Endothelial cell (in vitro differentiated cells): ENCODE measurements at regions not wholly inside any gene's neighbourhood (a gene's known extent, or its start where the extent isn't known, plus 50 kb on each side); places are given as distances from the start of the nearest gene placed in this dataset.

ENCODE experiments used
- DNase-seq: peaks from one replicate; pipeline ENCODE4 v3.0.0; 2021; ENCODE audit warnings: low spot score
- H3K27ac Mint-ChIP-seq: one replicate; pipeline ENCODE4 v1.8.0; 2021; ENCODE audit warnings: mixed read lengths, inconsistent platforms; ENCODE audit not compliant: unreplicated experiment
- H3K27me3 Mint-ChIP-seq: one replicate; pipeline ENCODE4 v1.8.0; 2021; ENCODE audit warnings: mild to moderate bottlenecking, moderate library complexity, mixed read lengths, inconsistent platforms; ENCODE audit not compliant: unreplicated experiment
- H3K36me3 Mint-ChIP-seq: one replicate; pipeline ENCODE4 v1.8.0; 2021; ENCODE audit warnings: mild to moderate bottlenecking, low read depth, mixed read lengths, inconsistent platforms; ENCODE audit not compliant: unreplicated experiment
- H3K4me1 Mint-ChIP-seq: one replicate; pipeline ENCODE4 v1.8.0; 2021; ENCODE audit warnings: mild to moderate bottlenecking, mixed read lengths, inconsistent platforms; ENCODE audit not compliant: unreplicated experiment
- H3K4me3 Mint-ChIP-seq: one replicate; pipeline ENCODE4 v1.8.0; 2021; ENCODE audit warnings: mild to moderate bottlenecking, mixed read lengths, inconsistent platforms; ENCODE audit not compliant: unreplicated experiment
- H3K9me3 Mint-ChIP-seq: one replicate; pipeline ENCODE4 v1.8.0; 2021; ENCODE audit warnings: mixed read lengths, inconsistent platforms; ENCODE audit not compliant: unreplicated experiment
- TF ChIP-seq, protein P1 (sequence below): fragments of 200-600 bp; sonication (generic); IDR thresholded peaks from one replicate; pipeline ENCODE4 v1.5.0; 2021; ENCODE audit warnings: antibody characterized with exemption; ENCODE audit not compliant: unreplicated experiment

DNA sequence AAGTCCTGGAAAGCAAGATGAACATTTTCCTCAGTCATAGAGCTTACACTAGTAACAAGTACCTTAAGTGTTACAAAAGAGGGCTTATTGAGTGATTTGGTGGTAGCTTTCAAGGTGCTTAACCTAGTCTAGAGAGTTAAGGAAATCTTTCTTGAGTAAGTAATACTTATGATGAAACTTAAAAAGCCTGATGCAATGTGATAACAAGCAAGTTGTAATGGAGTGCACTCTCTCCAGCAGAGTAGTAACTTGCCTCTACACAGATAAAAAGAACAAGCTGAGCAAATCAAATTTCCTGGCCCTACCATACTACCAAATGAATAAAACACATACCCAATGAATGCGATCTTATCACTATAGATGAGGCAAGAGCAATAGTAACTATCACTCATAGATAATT, 639.9 kb upstream of the FBXO33 start:
- Mint-ChIP-seq H3K4me3 (no peak overlapping the region), H3K4me1 (peaks cover 12% of the 10 kb centered on the region), H3K27ac (no peak overlapping the region), H3K27me3 (peaks cover 2% of the 10 kb centered on the region), H3K36me3 (no peaks in the 10 kb centered on the region), H3K9me3 (no peaks in the 10 kb centered on the region)
- DNase-seq, result no peak
- TF ChIP-seq, protein P1, sequence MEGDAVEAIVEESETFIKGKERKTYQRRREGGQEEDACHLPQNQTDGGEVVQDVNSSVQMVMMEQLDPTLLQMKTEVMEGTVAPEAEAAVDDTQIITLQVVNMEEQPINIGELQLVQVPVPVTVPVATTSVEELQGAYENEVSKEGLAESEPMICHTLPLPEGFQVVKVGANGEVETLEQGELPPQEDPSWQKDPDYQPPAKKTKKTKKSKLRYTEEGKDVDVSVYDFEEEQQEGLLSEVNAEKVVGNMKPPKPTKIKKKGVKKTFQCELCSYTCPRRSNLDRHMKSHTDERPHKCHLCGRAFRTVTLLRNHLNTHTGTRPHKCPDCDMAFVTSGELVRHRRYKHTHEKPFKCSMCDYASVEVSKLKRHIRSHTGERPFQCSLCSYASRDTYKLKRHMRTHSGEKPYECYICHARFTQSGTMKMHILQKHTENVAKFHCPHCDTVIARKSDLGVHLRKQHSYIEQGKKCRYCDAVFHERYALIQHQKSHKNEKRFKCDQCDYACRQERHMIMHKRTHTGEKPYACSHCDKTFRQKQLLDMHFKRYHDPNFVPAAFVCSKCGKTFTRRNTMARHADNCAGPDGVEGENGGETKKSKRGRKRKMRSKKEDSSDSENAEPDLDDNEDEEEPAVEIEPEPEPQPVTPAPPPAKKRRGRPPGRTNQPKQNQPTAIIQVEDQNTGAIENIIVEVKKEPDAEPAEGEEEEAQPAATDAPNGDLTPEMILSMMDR, result no peak

DNA sequence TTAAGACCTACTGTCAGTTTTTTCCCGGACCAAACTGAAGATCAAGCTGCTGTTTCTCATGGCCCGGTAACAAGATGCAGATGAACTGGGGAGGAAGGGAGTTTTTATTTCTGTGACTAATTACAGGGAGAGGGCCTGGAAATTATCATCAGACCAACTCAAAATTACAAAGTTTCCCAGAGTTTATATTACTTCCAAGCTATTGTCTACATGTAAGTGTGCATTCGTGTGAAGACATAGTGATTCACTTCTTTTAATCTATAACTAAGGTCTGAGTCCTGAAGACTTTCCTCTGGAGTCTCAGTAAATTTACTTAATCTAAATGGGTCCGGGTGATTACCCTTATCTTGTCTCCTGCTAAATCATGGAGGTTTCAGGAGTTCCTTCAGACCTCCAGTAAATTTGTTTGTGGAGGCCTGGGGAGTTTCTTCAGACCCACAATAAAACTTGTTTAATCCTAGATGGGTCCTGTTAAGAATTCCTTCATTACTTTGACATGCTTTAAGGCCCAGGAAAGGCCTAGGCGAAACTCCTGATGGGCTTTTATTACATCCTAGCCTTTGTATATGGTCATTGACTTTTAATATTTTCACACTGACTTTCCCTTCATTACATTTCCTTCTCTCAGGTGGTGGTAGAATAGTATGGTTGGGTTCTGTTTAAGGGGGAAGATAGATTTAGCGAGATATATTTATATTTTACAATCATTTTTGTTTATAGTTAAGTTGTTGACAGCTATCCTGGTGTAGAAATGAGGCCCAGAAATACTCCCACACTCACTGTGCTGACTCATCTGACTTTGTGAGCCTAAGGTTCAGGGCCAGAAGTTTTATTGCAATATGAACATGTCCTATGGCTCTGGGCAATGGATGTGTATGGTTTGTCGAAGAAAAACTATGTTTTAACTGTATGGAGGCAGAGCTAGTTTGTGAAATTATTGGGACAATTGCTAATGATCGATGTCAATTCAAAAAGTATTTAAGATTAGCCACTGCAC, 627.0 kb upstream of the FBXO33 start:
- TF ChIP-seq, protein P1, result no peak
- no peak for DNase-seq
- no peaks in the 10 kb centered on the region for H3K9me3 Mint-ChIP-seq
- H3K27ac Mint-ChIP-seq, result no peak overlapping the region
- no peaks in the 10 kb centered on the region for H3K27me3 Mint-ChIP-seq
- H3K4me3 Mint-ChIP-seq, result no peak overlapping the region
- H3K4me1 Mint-ChIP-seq, result no peaks in the 10 kb centered on the region
- H3K36me3 Mint-ChIP-seq, result no peaks in the 10 kb centered on the region

DNA sequence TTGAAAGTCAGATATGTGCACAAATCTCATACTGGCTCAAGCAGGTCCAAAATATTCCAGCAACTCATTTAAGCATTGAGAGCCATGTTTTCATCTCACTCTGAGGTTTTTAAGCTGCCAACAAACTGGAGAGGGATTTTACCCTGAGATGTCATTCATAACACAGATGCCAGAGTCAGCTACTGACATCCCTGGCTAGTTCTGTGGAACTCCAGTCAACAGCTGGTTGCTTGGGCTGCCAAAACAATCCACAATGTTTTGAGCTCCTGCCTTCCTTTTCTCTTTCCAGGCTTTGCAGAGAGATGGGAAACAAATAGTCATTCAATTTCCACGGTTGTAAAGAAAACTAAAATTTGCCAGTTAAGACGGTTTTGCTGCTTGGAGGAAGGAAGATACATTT, 621.2 kb upstream of the FBXO33 start:
- Mint-ChIP-seq H3K4me3 (no peak overlapping the region), H3K9me3 (no peaks in the 10 kb centered on the region), H3K36me3 (no peaks in the 10 kb centered on the region), H3K4me1 (no peaks in the 10 kb centered on the region), H3K27me3 (no peaks in the 10 kb centered on the region), H3K27ac (no peak overlapping the region)
- TF ChIP-seq, protein P1, result no peak
- DNase-seq, result no peak

GRCh38 chr14:40028991-40029390, 596.8 kb upstream of the FBXO33 start:
- Mint-ChIP-seq H3K4me3 (no peak overlapping the region), H3K27me3 (no peaks in the 10 kb centered on the region), H3K27ac (no peak overlapping the region), H3K36me3 (no peaks in the 10 kb centered on the region), H3K4me1 (no peaks in the 10 kb centered on the region), H3K9me3 (no peaks in the 10 kb centered on the region)
- TF ChIP-seq, protein P1, result no peak
- DNase-seq, result no peak

GRCh38 chr14:40025101-40025500, 592.9 kb upstream of the FBXO33 start:
- H3K27me3 Mint-ChIP-seq, result no peaks in the 10 kb centered on the region
- no peaks in the 10 kb centered on the region for H3K9me3 Mint-ChIP-seq
- DNase-seq, result no peak
- no peaks in the 10 kb centered on the region for H3K4me1 Mint-ChIP-seq
- TF ChIP-seq, protein P1, result no peak
- no peaks in the 10 kb centered on the region for H3K36me3 Mint-ChIP-seq
- H3K4me3 Mint-ChIP-seq, result no peak overlapping the region
- no peak overlapping the region for H3K27ac Mint-ChIP-seq
